GM04504 (cell line): ENCODE measurements at regions not wholly inside any gene's neighbourhood (a gene's known extent, or its start where the extent isn't known, plus 50 kb on each side); places are given as distances from the start of the nearest gene placed in this dataset.

Source experiments
- DNase-seq: peaks from one replicate; pipeline ENCODE4 v3.0.0-alpha.2; 2012; ENCODE audit warnings: low read depth

DNA sequence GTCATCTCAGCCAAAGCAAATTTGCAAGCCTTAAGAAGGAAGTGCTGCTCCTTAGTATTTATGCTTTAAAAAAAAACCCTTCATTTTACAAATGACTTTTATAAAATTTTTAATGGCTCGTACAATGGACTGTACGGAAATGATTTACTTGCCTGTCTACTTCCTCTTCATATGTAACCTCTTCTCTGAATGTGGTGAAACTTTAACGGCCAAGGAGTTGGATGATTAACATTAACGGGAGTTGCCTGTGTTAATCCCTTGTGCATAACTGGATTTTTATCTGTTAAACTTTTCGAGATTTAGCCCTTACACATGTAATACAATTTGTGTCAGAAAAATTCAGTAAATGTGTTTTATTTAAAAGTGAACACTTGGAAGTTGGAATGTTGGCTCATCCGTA lies 429.4 kb downstream of the TBC1D4 start:
- no peak for DNase-seq

DNA sequence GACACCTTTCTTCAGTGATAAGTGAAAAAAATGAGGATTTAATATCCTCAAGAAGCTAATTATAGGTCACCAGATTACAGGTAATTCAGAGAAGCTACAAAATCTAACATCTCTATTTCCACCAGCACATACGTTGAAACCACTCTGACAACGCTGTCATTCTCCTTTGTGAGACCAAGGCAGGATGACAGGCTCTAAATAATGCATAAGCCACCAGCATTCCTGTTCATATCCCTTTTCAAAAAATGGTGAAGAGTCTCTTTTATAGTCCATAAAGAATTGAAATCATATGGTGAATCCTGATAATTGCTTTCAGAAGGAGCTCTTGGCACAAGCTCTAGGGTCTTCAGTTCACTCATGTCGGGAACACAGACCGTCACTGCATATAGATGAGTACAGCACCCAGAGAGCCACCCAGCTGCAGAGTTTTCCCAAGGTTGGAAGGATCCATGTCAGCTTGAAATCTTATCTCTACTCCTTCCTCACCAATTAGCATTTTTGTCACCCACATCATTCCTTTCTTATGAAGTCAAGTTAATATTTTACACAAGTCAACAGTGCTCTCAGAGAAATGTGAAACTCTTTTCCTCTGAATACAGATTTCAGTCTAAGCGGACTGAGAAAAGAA lies 431.4 kb downstream of the TBC1D4 start:
- DNase-seq = peak; percentile 63

DNA sequence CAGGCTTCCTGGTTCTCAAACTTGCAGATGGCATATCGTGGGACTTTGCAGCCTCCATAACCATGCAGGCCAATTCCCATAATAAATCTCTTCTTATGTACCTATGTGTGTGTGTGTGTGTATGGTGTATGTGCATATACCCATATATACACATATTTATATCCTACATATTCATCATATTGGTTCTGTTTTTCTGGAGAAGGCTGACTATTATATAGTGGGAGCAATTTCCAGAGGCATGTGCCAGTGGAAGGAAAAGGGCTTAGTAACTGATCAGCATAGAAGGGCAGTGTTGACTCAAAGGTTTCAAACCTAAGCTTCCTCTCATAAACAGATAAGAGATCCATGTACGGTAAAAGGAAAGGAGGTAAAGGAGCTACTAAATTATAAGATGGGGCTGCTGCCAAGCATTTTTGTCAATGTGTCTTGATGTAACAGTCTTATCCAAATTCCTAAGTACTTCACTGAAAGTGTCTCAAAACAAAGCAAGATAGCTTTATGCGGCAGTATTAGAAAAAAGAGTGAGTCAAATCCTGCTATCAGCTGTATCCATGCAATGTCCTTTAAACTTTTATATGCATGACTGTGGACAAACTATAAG lies 432.1 kb downstream of the TBC1D4 start:
- no peak for DNase-seq

DNA sequence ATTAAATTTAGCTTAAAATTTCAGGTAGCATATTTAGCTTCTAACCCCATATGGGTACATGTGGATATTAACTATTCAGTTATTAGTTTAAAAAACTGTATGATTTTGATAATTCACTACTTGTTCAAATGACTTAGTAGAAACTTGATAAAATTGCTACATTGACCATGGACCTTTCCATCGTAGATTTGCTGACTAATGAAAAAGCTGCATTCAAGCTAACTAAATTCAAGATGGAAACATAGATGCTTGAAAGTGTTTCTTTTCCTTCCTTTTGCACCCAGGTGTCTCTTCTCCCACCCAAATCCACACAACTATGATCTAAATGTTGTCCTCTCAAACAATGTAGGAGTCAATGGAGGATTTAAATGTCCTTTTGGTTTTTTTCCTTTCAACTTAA lies 439.2 kb downstream of the TBC1D4 start:
- no peak for DNase-seq

DNA sequence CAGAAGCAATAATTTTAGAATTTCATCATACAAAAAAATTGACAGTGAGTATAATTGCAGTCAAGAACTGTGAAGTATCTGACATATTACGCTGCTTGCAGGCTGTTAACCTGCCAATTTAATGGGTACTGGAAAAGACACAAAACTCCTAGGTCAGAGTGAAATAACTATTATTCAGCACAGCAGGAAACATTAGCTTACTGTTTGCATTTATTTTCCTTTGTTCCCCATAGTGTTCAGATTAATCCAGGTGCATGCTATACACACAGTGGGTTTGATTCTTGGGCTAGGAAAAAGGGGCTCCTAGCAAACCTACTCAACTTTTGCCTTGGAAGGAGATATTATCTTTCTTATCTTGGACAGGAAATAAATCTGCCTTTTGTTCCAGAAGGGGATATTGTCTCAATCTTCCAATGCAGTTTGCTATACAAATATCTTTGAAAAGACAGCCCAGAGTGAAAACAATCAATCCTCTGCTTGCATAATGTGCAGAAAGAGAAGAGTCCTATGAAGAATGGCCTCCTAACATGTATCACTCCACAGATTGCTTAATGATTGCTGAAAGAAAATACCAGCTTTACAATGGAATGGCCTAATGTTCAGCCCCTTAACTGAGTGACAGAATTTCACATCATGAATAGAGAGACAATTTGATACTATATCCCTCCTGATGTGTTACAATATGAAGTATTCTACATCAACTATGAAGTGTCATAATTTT lies 443.4 kb downstream of the TBC1D4 start:
- no peak for DNase-seq

DNA sequence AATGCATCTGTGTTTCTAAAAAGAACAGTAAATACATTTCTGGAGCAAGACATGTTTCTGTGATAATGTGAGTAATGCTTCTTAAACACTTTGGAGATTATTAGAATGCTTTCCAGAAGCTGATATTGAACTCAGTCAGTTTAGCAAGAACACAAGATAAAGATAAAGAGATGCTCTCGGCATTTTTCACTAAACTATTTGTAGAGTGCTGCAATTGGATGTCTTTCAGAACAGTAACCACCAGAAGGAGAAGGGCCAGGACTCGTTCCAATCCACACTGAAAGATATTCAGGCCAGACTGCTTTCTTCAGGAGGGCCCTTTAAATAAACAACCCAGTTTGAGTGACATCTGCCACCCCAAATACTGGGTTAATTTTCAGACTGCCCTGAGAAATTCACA lies 456.0 kb downstream of the TBC1D4 start:
- no peak for DNase-seq

DNA sequence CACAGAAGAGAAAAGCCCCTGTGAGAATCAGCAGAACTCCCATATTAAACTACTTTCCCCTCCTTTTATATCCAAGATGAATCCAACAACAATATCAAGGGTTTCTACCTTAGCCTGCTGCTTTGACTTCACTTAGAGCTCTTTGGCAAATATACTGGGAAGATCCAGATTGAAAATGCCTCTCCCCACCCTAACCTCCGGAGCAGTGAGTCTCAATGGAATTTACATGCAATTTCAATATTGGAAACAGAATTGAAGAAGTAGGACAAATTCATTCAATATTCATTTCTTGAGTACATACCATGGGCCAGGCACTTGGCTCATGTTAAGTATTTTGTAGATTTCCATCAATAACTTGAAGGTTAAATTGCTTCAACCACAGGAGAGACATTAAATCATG lies 457.4 kb downstream of the TBC1D4 start:
- DNase-seq = no peak

DNA sequence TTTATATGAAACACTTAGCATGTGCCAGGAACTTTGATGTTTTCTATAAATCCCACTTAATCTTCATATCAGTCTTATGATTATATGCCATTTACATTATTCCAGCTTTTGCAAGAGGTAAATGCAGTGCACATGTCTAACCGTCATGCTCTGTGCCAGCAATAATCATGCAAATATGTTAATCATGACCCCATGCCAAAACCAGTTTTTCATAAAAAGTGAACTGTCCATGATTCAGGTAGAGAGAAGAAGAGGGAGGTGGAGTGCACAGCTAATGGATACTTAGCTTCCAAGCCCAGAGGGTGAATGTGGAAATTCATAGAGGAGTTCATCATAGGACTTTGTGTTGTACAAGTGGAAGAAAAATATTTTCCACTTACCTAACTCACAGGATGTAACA lies 458.4 kb downstream of the TBC1D4 start:
- DNase-seq = no peak

DNA sequence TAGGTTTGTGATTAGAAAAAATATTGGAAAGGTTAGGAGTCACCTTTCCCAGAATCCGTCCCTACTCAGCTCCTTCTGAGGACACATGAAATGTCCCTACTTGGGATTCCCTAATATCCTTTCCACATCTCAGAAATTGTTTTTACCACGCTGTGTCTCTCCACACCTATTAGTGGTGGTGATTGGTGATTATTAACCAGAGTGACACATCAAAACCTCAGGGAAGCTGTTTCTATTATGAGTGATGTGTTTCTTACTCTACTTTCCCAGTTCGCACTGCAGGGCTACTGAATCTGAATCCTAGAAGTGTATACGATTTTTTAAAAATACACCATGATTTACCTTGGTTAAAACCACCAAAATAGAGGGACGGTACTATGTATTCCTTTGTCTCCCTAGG lies 460.8 kb downstream of the TBC1D4 start:
- DNase-seq = no peak

DNA sequence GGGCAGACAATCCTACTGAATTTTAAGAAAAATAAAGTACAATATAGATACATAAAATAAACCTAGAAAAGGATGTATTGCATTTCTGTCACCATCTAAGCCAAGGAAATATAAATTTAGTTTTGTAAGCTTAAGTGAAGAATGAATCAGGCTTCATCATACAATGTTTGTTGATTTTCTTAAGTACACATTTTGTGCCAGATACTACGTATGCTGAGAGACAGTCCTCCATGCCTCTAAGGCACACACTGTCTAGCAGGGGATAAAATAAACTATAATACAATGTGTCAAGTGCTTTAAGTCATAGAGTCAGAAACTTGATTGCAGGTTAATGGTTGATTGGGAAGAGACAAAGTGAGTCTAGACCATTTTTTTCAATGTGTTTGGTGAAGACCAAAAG lies 465.7 kb downstream of the TBC1D4 start:
- DNase-seq = no peak

DNA sequence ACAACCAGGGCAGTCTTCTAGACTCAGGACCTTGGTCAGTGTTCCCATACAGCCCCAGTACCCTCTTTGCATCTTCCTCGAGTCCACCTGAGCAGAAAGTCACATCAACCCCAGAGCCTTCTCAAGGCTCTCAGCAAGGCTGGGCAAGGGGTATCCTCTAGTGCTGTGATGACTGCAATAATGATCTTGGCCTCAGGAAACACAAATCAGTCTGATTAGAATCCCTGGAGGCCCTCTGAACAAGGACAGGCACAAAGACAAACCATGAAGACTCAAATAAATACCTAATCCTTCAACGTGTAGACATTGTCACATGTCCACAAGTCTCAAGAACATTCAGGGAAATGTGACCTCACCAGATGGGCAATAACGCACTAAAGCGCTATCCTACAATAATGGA lies 468.2 kb downstream of the TBC1D4 start:
- DNase-seq = no peak

DNA sequence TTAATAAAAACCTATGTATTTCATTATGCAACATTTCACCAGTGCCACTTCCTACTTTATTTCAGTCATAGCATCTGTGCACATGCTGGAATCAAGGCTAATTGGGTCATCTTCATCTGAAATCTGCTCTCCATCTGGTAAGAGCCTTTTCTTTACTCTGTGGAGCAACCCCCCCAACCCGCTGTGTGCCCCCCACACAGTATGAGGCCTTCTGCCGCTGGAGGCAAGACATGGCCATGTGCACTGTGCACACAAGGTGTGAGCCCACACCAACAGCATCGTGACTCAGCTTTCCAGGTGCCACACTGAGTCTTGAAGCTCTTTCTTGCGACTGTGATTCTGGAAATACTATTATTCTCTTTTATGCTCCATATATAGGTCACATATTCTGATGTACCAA lies 471.0 kb downstream of the TBC1D4 start:
- DNase-seq = no peak

DNA sequence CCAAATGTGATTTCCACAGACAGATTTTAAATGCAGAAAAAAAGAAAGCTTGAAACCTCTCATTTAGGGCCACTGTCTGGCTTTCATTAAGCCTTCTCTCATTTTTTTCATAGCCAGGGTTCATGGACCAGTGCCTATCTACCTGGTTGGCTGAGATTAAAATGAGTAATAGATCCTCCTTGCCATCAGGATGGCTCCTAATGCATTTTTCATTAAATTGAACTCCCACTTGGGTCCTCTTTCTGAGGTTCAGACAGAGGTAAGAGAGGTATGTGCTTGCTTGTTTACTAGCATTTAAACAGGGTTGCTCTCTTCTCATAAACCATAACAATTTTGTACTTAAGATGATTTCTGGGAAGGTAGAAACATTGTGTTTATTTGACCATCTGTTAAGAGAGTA lies 473.0 kb downstream of the TBC1D4 start:
- DNase-seq = no peak

DNA sequence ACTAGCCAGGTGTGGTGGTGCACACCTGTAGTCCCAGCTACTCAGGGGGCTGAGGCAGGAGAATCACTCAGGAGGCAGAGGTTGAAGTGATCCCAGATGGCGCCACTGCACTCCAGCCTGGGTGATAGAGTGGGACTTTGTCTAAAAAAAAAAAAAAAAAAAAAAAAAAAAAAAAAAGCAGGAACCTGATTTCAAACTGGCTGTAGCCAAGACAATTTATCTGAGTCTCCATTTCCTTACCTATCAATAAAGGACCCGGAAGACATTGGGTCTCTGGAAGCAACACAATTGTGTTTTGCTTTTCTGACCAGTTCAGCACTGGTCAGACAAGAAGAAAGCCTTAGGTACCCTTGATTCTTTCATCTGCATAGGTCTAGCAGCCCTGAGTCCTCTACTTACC lies 491.0 kb downstream of the TBC1D4 start:
- no peak for DNase-seq

DNA sequence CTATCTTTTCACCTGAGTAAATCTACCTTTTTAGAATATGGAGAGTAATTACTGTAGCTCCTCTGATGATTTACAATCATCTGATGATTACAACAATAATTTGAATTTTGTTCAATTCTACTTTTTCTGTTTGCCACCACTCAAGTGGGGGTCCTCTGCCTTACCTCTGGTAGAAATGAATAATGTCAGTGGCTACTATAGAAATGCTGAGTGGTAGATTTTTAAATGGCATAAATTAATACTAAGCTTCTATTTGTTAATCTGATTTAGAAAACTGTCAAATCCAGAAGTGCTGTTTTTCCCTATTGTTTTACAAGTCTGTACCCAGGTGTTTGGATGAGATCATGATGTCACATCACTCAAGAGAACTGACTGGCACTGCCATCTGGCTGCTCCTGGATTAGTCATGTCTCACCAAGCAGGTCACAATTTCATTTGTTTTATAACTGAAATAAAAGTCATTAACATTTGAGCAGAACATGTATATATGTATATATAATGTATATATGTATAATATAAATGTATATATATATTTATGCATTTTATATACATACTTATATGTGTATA lies 494.8 kb downstream of the TBC1D4 start:
- DNase-seq = no peak

DNA sequence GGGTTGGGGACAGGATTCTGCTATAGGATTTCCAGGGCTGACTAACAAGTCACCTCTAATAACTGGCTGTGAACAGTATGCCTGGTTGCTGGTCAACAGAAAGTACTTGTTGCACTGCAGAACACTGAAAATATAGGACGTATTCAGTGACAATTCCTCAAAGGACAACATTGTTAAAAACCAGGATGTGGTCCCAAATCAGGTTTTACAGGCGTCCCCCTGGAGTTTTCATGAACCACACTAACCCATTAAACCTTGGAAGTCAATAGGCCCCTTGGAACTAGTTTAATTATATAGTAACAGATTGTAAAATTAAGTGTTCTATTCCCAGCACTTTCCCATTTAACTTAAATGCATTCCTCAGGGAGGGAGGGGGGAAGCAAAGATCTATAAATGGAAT lies 495.4 kb downstream of the TBC1D4 start:
- DNase-seq = no peak

DNA sequence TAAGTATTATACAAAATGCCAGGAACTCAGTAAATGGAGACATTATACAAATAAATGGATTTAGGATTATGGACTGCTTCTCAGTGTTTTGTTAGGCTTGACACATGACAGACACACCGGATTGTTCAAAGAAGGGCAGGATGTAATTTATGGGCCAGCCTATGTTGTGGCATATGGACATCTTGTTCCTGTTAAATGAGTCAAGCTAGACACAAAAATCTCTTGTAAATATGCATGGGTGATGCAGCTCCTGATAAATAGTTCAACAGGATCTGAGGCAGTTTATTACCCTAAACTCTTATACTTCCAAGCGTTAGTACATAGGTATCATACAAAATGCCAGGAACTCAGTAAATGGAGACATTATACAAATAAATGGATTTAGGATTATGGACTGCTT lies 502.3 kb downstream of the TBC1D4 start:
- no peak for DNase-seq

DNA sequence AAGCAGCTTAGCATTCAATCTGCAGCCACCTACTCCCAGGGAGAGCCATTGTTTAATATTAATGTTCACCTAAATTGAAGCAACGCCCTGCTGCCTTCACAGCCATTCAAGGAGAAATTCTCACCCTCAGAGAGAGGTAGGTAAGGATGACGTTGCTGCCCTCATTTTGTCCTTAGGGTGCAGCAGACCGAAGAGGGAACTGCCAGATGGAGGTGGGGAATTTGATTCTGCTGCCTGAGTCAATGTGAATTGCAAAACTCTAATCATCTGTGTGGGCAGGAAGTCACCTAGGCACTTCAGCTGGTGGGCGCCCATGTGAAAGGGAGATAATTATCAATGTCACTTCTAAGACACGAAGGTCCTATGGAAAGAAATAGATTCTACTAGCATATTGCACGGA lies 503.4 kb downstream of the TBC1D4 start:
- DNase-seq = no peak

DNA sequence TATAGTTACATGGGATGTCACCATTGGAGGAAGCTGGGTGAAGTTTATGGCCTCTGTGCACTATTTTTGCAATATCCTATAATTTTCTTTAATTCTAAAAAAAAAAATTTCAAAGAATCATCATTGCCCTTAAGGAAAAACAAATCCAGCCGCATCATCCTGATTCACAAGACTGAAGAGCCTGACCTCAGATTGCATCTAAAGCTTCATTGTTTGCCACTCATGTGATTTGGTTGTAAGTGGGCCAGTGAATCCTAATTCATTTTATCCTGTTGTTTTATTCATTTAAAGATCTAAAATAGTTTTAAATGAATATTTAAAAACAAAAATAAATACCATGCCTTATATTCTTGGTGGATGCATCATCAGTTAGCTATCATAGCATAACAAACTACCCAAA lies 504.5 kb downstream of the TBC1D4 start:
- no peak for DNase-seq

DNA sequence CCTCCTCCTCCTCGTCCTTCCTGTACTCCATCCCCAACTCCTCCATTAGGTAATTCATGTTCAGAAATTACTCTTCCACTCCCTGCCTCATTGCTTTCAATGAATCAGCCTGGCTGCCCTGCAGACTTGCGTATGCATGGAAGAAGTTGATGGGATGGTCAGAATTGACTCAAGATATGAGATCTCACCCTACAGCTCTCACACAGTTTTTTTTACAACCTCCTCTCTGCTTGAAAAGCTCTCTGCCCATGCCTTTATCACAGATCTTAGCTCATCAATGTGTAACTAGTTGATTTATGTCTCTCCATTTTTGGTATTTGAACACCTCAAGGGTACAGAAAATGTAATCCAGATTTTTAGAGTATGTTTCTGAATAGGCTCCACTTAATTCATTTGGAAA lies 506.9 kb downstream of the TBC1D4 start:
- no peak for DNase-seq

DNA sequence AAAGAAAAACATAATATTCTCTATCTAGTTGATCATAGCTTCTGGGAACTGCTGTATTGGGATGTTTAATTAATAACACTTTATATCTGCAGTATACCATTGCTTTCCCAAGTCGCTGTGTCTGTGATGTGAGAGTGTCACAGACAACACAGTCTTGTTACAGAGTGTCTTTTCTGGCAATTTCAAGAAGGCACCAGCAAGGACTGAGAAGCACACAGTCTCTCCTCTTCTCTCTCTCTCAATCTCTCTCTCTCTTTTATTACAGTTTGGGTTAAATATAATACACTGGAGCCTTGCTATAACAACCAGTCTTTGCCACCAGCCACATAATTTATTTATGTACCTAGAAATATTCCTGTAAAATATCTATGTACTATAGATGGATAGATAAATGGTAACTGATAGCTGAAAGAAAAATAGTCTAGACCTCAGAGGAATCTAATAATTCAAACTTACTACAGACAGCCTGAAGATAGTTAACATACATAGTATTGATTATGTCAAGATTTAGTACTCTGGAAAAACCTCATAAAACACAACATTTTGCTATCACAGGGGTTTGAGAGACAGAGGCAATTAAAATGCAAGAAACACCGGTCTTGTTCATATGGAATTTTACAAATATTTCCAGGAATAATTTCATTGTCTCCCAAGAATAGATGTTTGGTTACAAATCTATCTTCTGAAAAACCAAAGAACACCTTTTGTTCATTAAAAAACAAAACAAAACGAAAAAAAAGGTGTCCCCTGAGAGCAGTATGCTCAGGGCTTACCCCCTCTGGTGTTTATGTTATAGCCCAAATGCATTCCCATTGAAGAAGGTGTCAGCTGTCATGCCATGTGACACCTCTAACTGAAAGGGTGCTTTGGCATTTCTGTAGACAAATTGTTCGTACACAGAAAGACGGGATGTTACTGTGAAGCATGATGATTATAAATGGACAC lies 507.8 kb downstream of the TBC1D4 start:
- no peak for DNase-seq

DNA sequence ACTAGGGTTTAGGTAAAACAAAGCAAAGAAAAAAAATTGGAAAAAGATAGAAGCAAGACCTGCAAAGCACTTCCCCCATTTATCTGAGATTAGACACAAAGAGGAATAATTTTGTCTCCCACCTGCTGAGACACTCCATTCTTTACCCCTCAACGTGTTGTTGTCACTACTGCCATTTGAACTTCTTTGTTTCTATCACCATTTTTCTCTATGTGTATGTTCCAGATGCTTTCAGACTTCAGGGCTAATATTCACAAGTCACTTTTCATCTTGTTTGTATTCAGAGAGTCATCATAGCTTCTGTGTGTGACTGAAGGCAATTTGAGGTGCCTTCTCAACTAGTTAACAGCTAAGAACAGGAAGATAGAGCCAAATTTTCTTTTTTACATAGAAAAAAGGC lies 512.5 kb downstream of the TBC1D4 start:
- DNase-seq = no peak
